ENCODE measurements at regions not wholly inside any gene's neighbourhood (a gene's known extent, or its start where the extent isn't known, plus 50 kb on each side); places are given as distances from the start of the nearest gene placed in this dataset.
A peak's percentile ranks its signal among the peaks of the same experiment; 100 is the strongest.

GRCh38 chr4:158020734-158021346 lies 152.0 kb downstream of the GASK1B start:
- TF ChIP-seq USF2 (IDR thresholded peaks at IDR 0.05; ENCODE audit: borderline replicate concordance, low read depth, low read length) (no peak), CTCF (IDR thresholded peaks at IDR 0.05) (no peak), NFIC (IDR thresholded peaks at IDR 0.05; ENCODE audit: borderline replicate concordance) (peak; percentile 33; the same call in 1 of the 2 replicates), YY1 (IDR thresholded peaks at IDR 0.05; ENCODE audit: low read depth) (no peak), RFX5 (IDR thresholded peaks at IDR 0.05; ENCODE audit: low read length) (no peak), SIN3A (IDR thresholded peaks at IDR 0.05; ENCODE audit: borderline replicate concordance, low read depth, low read length) (no peak), EZH2phosphoT487 (IDR thresholded peaks at IDR 0.05; ENCODE audit: borderline replicate concordance, low read depth) (no peak), RXRA (IDR thresholded peaks at IDR 0.05; ENCODE audit: borderline replicate concordance, low read depth) (no peak)
